ENCODE measurements at regions not wholly inside any gene's neighbourhood (a gene's known extent, or its start where the extent isn't known, plus 50 kb on each side); places are given as distances from the start of the nearest gene placed in this dataset.

- TF ChIP-seq, protein P1, sequence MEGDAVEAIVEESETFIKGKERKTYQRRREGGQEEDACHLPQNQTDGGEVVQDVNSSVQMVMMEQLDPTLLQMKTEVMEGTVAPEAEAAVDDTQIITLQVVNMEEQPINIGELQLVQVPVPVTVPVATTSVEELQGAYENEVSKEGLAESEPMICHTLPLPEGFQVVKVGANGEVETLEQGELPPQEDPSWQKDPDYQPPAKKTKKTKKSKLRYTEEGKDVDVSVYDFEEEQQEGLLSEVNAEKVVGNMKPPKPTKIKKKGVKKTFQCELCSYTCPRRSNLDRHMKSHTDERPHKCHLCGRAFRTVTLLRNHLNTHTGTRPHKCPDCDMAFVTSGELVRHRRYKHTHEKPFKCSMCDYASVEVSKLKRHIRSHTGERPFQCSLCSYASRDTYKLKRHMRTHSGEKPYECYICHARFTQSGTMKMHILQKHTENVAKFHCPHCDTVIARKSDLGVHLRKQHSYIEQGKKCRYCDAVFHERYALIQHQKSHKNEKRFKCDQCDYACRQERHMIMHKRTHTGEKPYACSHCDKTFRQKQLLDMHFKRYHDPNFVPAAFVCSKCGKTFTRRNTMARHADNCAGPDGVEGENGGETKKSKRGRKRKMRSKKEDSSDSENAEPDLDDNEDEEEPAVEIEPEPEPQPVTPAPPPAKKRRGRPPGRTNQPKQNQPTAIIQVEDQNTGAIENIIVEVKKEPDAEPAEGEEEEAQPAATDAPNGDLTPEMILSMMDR (conservative IDR thresholded peaks at IDR 0.05 in 1 of 2, IDR thresholded peaks at IDR 0.05 in 1 of 2; ENCODE audit: extremely low read depth in 1 of 2, insufficient read depth in 1 of 2, low read depth in 1 of 2, low read length in 2 of 2) = no peak
- no peak for TF ChIP-seq EZH2 (IDR thresholded peaks at IDR 0.05; ENCODE audit: borderline replicate concordance, low read length)
Observed at GRCh38 chr10:23912884-23913404, 296.0 kb upstream of the KIAA1217 start.

All from mammary epithelial cell (primary cell).